Muscle of back (tissue), 3 donors: ENCODE measurements at regions not wholly inside any gene's neighbourhood (a gene's known extent, or its start where the extent isn't known, plus 50 kb on each side); places are given as distances from the start of the nearest gene placed in this dataset.
A peak's percentile ranks its signal among the peaks of the same experiment; 100 is the strongest.
"Not testable (repeated sequence)": the region's sequence is repeated elsewhere in the genome, so short reads cannot be mapped to it uniquely, and the experiment has no call there.

Experiments used
- DNase-seq, 3 donors: peaks; one replicate each; pipeline versions ENCODE4 v3.0.0 to v3.0.0-alpha.2; 2013

- DNase-seq: peak; percentile 12 to 81 (median 72)
These were observed 297.8 kb upstream of the PRKCQ start for GRCh38 chr10:6877722-6878392.

GRCh38 chr10:6877336-6877721, 297.3 kb upstream of the PRKCQ start:
- DNase-seq: peak; percentile 46 to 75 (median 61)

- peak; percentile 81 to 96 (median 89) for DNase-seq
These were observed 295.3 kb upstream of the PRKCQ start for GRCh38 chr10:6875269-6875865.

- no peak for DNase-seq
These were observed 291.1 kb upstream of the PRKCQ start for GRCh38 chr10:6871128-6871527.

- DNase-seq: no peak
These were observed 288.1 kb upstream of the PRKCQ start for GRCh38 chr10:6868036-6868725.

GRCh38 chr10:6866757-6867156, 286.7 kb upstream of the PRKCQ start:
- no peak for DNase-seq

GRCh38 chr10:6864142-6864541, 284.1 kb upstream of the PRKCQ start:
- no peak for DNase-seq

GRCh38 chr10:6863381-6863780, 283.3 kb upstream of the PRKCQ start:
- DNase-seq: no peak

GRCh38 chr10:6850452-6850851, 270.4 kb upstream of the PRKCQ start:
- DNase-seq: no peak

GRCh38 chr10:6847561-6847960, 267.5 kb upstream of the PRKCQ start:
- DNase-seq: no peak

GRCh38 chr10:6843894-6844650, 264.0 kb upstream of the PRKCQ start:
- DNase-seq: no peak

GRCh38 chr10:6843481-6843881, 263.4 kb upstream of the PRKCQ start:
- DNase-seq: peak in 1 of 3 donors; percentile 21

GRCh38 chr10:6842722-6843121, 262.6 kb upstream of the PRKCQ start:
- DNase-seq: no peak

GRCh38 chr10:6841761-6842160, 261.7 kb upstream of the PRKCQ start:
- peak in 2 of 3 donors; percentile 30 to 33 for DNase-seq

- peak in 1 of 3 donors; percentile 18 for DNase-seq
These were observed 260.7 kb upstream of the PRKCQ start for GRCh38 chr10:6840766-6841165.

- peak in 1 of 3 donors; percentile 25 for DNase-seq
These were observed 260.2 kb upstream of the PRKCQ start for GRCh38 chr10:6840201-6840691.

GRCh38 chr10:6838118-6838517, 258.0 kb upstream of the PRKCQ start:
- peak; percentile 33 to 40 (median 39) for DNase-seq

- no peak for DNase-seq
These were observed 253.5 kb upstream of the PRKCQ start for GRCh38 chr10:6833458-6834011.

- DNase-seq: not testable (repeated sequence)
These were observed 250.9 kb upstream of the PRKCQ start for GRCh38 chr10:6830981-6831380.

GRCh38 chr10:6824793-6825192, 244.7 kb upstream of the PRKCQ start:
- not testable (repeated sequence) for DNase-seq

GRCh38 chr10:6823770-6824169, 243.7 kb upstream of the PRKCQ start:
- DNase-seq: no peak

GRCh38 chr10:6819301-6819700, 239.2 kb upstream of the PRKCQ start:
- DNase-seq: no peak
